ENCODE measurements at regions not wholly inside any gene's neighbourhood (a gene's known extent, or its start where the extent isn't known, plus 50 kb on each side); places are given as distances from the start of the nearest gene placed in this dataset.
"Not testable (repeated sequence)": the region's sequence is repeated elsewhere in the genome, so short reads cannot be mapped to it uniquely, and the experiment has no call there.

DNA sequence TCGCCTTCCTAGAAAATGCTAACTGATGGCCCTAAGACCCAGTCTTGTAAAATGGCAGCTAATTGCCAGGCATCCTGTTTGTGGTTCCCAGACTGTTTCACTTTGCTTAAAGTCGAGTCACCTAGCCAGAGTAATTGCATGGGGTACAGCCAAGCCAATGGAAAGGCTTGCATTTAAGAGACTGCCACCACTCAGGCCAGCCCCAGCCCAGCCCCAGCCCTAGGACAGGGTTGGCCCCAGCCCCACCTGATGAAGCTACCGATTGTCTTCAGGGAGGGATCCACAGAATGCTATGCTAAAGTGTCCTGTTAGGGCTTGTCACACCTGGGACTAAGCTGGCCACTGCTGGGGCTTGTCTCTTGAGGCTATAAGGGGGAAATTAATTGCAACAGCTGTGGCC, 194.6 kb upstream of the KLF3 start:
- ChIA-PET CTCF (ENCODE audit: unreplicated experiment) (interaction anchor here (0.5 kb wide), 1 partner anchor 833 kb away, joined by 4 read pairs; no protein-coding TSS in a partner anchor), POLR2A (no interaction called here)
- 0 out of 2 replicates have a peak, but pooled peaks cover 5% of the 10 kb centered on the region for H3K9me3 ChIP-seq (ENCODE audit: low read length)
- intact Hi-C loops (cut with micrococcal nuclease; ENCODE audit: unreplicated experiment), result no loop called here
- no peaks in the 10 kb centered on the region for H3K4me1 ChIP-seq (ENCODE audit: insufficient read depth, low read length, poor library complexity, severe bottlenecking)
- BruUV-seq (replicated peaks), result no TSS peak
- no peak for DNase-seq (ENCODE audit: low spot score)
- H3K4me2 ChIP-seq (ENCODE audit: low read length), result no peak overlapping the region
- H4K20me1 ChIP-seq (ENCODE audit: insufficient read depth, low read length), result no peaks in the 10 kb centered on the region
- no peaks in the 10 kb centered on the region for H3K79me2 ChIP-seq (ENCODE audit: insufficient read depth, low read depth, low read length)
- TF ChIP-seq EZH2phosphoT487 (IDR thresholded peaks at IDR 0.05; ENCODE audit: borderline replicate concordance, low read depth, low read length) (no peak), CTCF (conservative IDR thresholded peaks at IDR 0.05; ENCODE audit: low read length) (no peak)
- no peaks in the 10 kb centered on the region for H3K36me3 ChIP-seq (ENCODE audit: insufficient read depth, low read length)
- H3K4me3 ChIP-seq (ENCODE audit: low read depth, low read length, poor library complexity, severe bottlenecking), result no peak overlapping the region
- no peaks in the 10 kb centered on the region for H3K9me2 ChIP-seq (ENCODE audit: insufficient read depth, low read length)
- H3K27ac ChIP-seq (ENCODE audit: low read depth, low read length, poor library complexity, severe bottlenecking), result no peak overlapping the region
- no peak overlapping the region for H2AFZ ChIP-seq (ENCODE audit: low read length)

- ChIA-PET CTCF (ENCODE audit: unreplicated experiment) (no interaction called here), POLR2A (interaction anchor here (0.6 kb wide), 1 partner anchor 1667 kb away, joined by 3 read pairs; no protein-coding TSS in a partner anchor)
- no TSS peak for BruUV-seq (replicated peaks)
- H2AFZ ChIP-seq (ENCODE audit: low read length), result no peak overlapping the region
- H3K79me2 ChIP-seq (ENCODE audit: insufficient read depth, low read depth, low read length), result no peaks in the 10 kb centered on the region
- no peak for DNase-seq (ENCODE audit: low spot score)
- no peaks in the 10 kb centered on the region for H3K9me2 ChIP-seq (ENCODE audit: insufficient read depth, low read length)
- no peak overlapping the region for H3K4me3 ChIP-seq (ENCODE audit: low read depth, low read length, poor library complexity, severe bottlenecking)
- no peaks in the 10 kb centered on the region for H3K4me1 ChIP-seq (ENCODE audit: insufficient read depth, low read length, poor library complexity, severe bottlenecking)
- H3K9me3 ChIP-seq (ENCODE audit: low read length), result 0 out of 2 replicates have a peak, but pooled peaks cover 5% of the 10 kb centered on the region
- intact Hi-C loops (cut with micrococcal nuclease; ENCODE audit: unreplicated experiment), result no loop called here
- TF ChIP-seq CTCF (conservative IDR thresholded peaks at IDR 0.05; ENCODE audit: low read length) (no peak), EZH2phosphoT487 (IDR thresholded peaks at IDR 0.05; ENCODE audit: borderline replicate concordance, low read depth, low read length) (no peak)
- no peaks in the 10 kb centered on the region for H4K20me1 ChIP-seq (ENCODE audit: insufficient read depth, low read length)
- no peaks in the 10 kb centered on the region for H3K36me3 ChIP-seq (ENCODE audit: insufficient read depth, low read length)
- H3K4me2 ChIP-seq (ENCODE audit: low read length), result no peak overlapping the region
- no peak overlapping the region for H3K27ac ChIP-seq (ENCODE audit: low read depth, low read length, poor library complexity, severe bottlenecking)
Observed at GRCh38 chr4:38470735-38471262, 193.2 kb upstream of the KLF3 start.

DNA sequence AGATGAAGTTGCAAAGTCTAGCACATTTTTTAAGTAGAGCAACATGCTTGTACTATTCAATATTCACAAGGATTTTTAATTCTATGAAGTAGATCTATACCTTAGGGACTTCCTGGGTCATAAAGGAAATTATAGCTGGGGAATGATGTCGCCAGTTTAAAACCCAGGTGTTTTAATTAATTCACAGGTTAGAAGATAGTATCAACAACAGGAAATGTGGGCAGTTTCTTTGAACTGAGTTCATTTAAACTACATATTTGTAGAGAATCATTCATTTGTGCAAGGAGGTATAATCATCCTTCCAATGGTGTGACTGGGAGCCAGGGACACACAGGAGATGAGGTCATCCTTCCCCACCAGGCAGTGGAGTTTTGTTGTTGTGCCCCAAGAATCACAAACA, 181.3 kb upstream of the KLF3 start:
- no TSS peak for BruUV-seq (replicated peaks)
- TF ChIP-seq CTCF (conservative IDR thresholded peaks at IDR 0.05; ENCODE audit: low read length), result no peak
- TF ChIP-seq EZH2phosphoT487 (IDR thresholded peaks at IDR 0.05; ENCODE audit: borderline replicate concordance, low read depth, low read length), result no peak
- no peaks in the 10 kb centered on the region for H4K20me1 ChIP-seq (ENCODE audit: insufficient read depth, low read length)
- no peaks in the 10 kb centered on the region for H3K36me3 ChIP-seq (ENCODE audit: insufficient read depth, low read length)
- no peaks in the 10 kb centered on the region for H3K9me2 ChIP-seq (ENCODE audit: insufficient read depth, low read length)
- CTCF ChIA-PET (ENCODE audit: unreplicated experiment), result no interaction called here
- no peak overlapping the region for H3K27ac ChIP-seq (ENCODE audit: low read depth, low read length, poor library complexity, severe bottlenecking)
- intact Hi-C loops (cut with micrococcal nuclease; ENCODE audit: unreplicated experiment), result no loop called here
- no peaks in the 10 kb centered on the region for H3K4me1 ChIP-seq (ENCODE audit: insufficient read depth, low read length, poor library complexity, severe bottlenecking)
- H3K79me2 ChIP-seq (ENCODE audit: insufficient read depth, low read depth, low read length), result no peaks in the 10 kb centered on the region
- POLR2A ChIA-PET, result interaction anchor here (0.6 kb wide), 1 partner anchor 18 kb away, joined by 3 read pairs; no protein-coding TSS in a partner anchor
- H3K4me2 ChIP-seq (ENCODE audit: low read length), result no peak overlapping the region
- H2AFZ ChIP-seq (ENCODE audit: low read length), result no peak overlapping the region
- H3K9me3 ChIP-seq (ENCODE audit: low read length), result no peaks in the 10 kb centered on the region
- H3K4me3 ChIP-seq (ENCODE audit: low read depth, low read length, poor library complexity, severe bottlenecking), result no peak overlapping the region
- DNase-seq (ENCODE audit: low spot score), result no peak

DNA sequence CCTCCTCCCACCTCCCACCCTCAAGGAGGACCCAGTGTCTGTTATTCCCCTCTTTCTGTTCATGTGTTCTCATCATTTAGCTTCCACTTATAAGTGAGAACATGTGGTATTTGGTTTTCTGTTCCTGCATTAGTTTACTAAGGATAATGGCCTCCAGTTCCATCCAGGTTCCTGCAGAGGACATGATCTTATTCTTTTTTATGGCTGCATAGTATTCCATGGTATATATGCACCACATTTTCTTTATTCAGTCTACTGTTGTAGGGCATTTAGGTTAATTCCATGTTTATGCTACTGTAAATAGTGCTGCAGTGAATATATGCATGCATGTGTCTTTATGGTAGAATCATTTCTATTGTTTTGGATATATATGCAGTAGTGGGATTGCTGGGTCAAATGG, 180.4 kb upstream of the KLF3 start:
- H4K20me1 ChIP-seq (ENCODE audit: insufficient read depth, low read length); DNase-seq (ENCODE audit: low spot score); BruUV-seq (replicated peaks); H3K4me3 ChIP-seq (ENCODE audit: low read depth, low read length, poor library complexity, severe bottlenecking); H3K79me2 ChIP-seq (ENCODE audit: insufficient read depth, low read depth, low read length); H3K4me1 ChIP-seq (ENCODE audit: insufficient read depth, low read length, poor library complexity, severe bottlenecking); H2AFZ ChIP-seq (ENCODE audit: low read length); H3K4me2 ChIP-seq (ENCODE audit: low read length); CTCF ChIA-PET (ENCODE audit: unreplicated experiment); intact Hi-C loops (cut with micrococcal nuclease; ENCODE audit: unreplicated experiment); H3K9me2 ChIP-seq (ENCODE audit: insufficient read depth, low read length); POLR2A ChIA-PET; H3K27ac ChIP-seq (ENCODE audit: low read depth, low read length, poor library complexity, severe bottlenecking); H3K9me3 ChIP-seq (ENCODE audit: low read length); H3K36me3 ChIP-seq (ENCODE audit: insufficient read depth, low read length): not testable (repeated sequence)

Data from OCI-LY7 (cell line).